IMR-90 (cell line): ENCODE measurements at regions not wholly inside any gene's neighbourhood (a gene's known extent, or its start where the extent isn't known, plus 50 kb on each side); places are given as distances from the start of the nearest gene placed in this dataset.

Experiments used
- ATAC-seq: fragments of 200-7000 bp; cut with Tn5 transposase; 2 replicates; pipeline ENCODE4 v1.9.1; 2020; ENCODE audit warnings: low read depth, mild to moderate bottlenecking, moderate library complexity
- BruUV-seq: library from RNA; stranded (reverse); fragments of 400-500 nt; replicated peaks from 2 replicates; lab custom pipeline; 2021; lab: Mats Ljungman, UMichigan
- CTCF ChIA-PET: fragments of 300-600 bp; formaldehyde crosslinking; extraction: SDS; loops from one replicate; lab custom pipeline; 2021; ENCODE audit warnings: antibody characterized with exemption; lab: Yijun Ruan, JAX
- POLR2A ChIA-PET: fragments of 300-600 bp; sonication (Branson Sonifier 250); formaldehyde crosslinking; loops from one replicate; lab custom pipeline; 2022; ENCODE audit warnings: antibody characterized with exemption; ENCODE audit not compliant: unreplicated experiment; lab: Charles Lee
- DNase-seq: peaks from one replicate; pipeline ENCODE4 v3.0.0; 2013
- H2AFZ ChIP-seq: replicated peaks from 2 replicates; pipeline ENCODE3; 2013; ENCODE audit warnings: low read length, mild to moderate bottlenecking; ENCODE audit not compliant: poor library complexity
- H2AK5ac ChIP-seq: 2 replicates; pipeline ENCODE4 v1.6.1; 2013; ENCODE audit warnings: low read depth, low read length, inconsistent platforms
- H2AK9ac ChIP-seq: replicated peaks from 2 replicates; pipeline ENCODE3; 2013; ENCODE audit warnings: mild to moderate bottlenecking, low read depth, low read length, moderate library complexity; ENCODE audit not compliant: poor library complexity
- H2BK120ac ChIP-seq: 2 replicates; pipeline ENCODE4 v1.6.1; 2013; ENCODE audit warnings: low read depth, low read length, inconsistent platforms
- H2BK15ac ChIP-seq: 3 replicates; pipeline ENCODE4 v1.6.1; 2013; ENCODE audit warnings: low read depth, low read length, inconsistent platforms
- H2BK20ac ChIP-seq: 2 replicates; pipeline ENCODE4 v1.6.1; 2013; ENCODE audit warnings: low read depth, mild to moderate bottlenecking, inconsistent platforms, low read length, moderate library complexity
- H2BK5ac ChIP-seq: 2 replicates; pipeline ENCODE4 v1.6.1; 2013; ENCODE audit warnings: mild to moderate bottlenecking, low read depth, low read length, inconsistent platforms; ENCODE audit not compliant: poor library complexity, severe bottlenecking
- H3K14ac ChIP-seq: replicated peaks from 2 replicates; pipeline ENCODE4 v1.6.1; 2013; ENCODE audit warnings: low read depth, low read length, inconsistent platforms
- H3K18ac ChIP-seq: 2 replicates; pipeline ENCODE4 v1.6.1; 2013; ENCODE audit warnings: low read depth, low read length, control low read depth
- H3K23ac ChIP-seq: 2 replicates; pipeline ENCODE4 v1.6.1; 2013; ENCODE audit warnings: low read depth, low read length, inconsistent platforms
- H3K27ac ChIP-seq: 2 replicates; pipeline ENCODE4 v1.5.1; 2013; ENCODE audit warnings: mild to moderate bottlenecking, control low read depth, low read length; ENCODE audit not compliant: insufficient read depth
- H3K27me3 ChIP-seq: 2 replicates; pipeline ENCODE4 v1.6.1; 2013; ENCODE audit warnings: low read length; ENCODE audit not compliant: control insufficient read depth, insufficient read depth
- H3K36me3 ChIP-seq: 2 replicates; pipeline ENCODE4 v1.6.1; 2013; ENCODE audit warnings: low read length, mixed read lengths; ENCODE audit not compliant: control insufficient read depth, insufficient read depth
- H3K4ac ChIP-seq: 2 replicates; pipeline ENCODE4 v1.6.1; 2013; ENCODE audit warnings: low read depth, low read length, inconsistent platforms
- H3K4me1 ChIP-seq: 2 replicates; pipeline ENCODE4 v1.6.1; 2013; ENCODE audit warnings: low read length, mixed read lengths; ENCODE audit not compliant: control insufficient read depth, insufficient read depth
- H3K4me2 ChIP-seq: 2 replicates; pipeline ENCODE4 v1.6.1; 2013; ENCODE audit warnings: low read depth, mild to moderate bottlenecking, control low read depth, low read length, moderate library complexity
- H3K4me3 ChIP-seq: 2 replicates; pipeline ENCODE4 v1.5.1; 2013; ENCODE audit warnings: low read depth, mild to moderate bottlenecking, control low read depth, low read length, moderate library complexity; ENCODE audit not compliant: insufficient read depth
- H3K56ac ChIP-seq: 2 replicates; pipeline ENCODE4 v1.6.1; 2013; ENCODE audit warnings: low read length, inconsistent platforms; ENCODE audit not compliant: insufficient read depth; ENCODE audit errors: extremely low read depth
- H3K79me1 ChIP-seq, 2 experiments: 2 replicates each; pipeline ENCODE4 v1.6.1; 2013; ENCODE audit warnings: low read length in 2 of 2, inconsistent platforms in 1 of 2, low read depth in 1 of 2
- H3K9ac ChIP-seq: 2 replicates; pipeline ENCODE4 v1.6.1; 2013; ENCODE audit warnings: low read depth, low read length, control low read depth
- H3K9me1 ChIP-seq: 2 replicates; pipeline ENCODE4 v1.6.1; 2013; ENCODE audit warnings: low read length, inconsistent platforms; ENCODE audit not compliant: insufficient read depth
- H3K9me3 ChIP-seq: 2 replicates; pipeline ENCODE4 v1.6.1; 2013; ENCODE audit warnings: low read length; ENCODE audit not compliant: control insufficient read depth, insufficient read depth
- H4K20me1 ChIP-seq: 2 replicates; pipeline ENCODE4 v1.6.1; 2013; ENCODE audit warnings: low read length, inconsistent platforms; ENCODE audit not compliant: insufficient read depth
- H4K5ac ChIP-seq: 2 replicates; pipeline ENCODE4 v1.6.1; 2013; ENCODE audit warnings: mild to moderate bottlenecking, low read depth, low read length, control low read depth
- H4K8ac ChIP-seq, 2 experiments: 2 replicates each; pipeline ENCODE4 v1.6.1; 2013; ENCODE audit warnings: low read depth in 2 of 2, low read length in 2 of 2, control low read depth in 1 of 2, inconsistent platforms in 1 of 2
- H4K91ac ChIP-seq: 2 replicates; pipeline ENCODE4 v1.6.1; 2013; ENCODE audit warnings: low read depth, low read length, inconsistent platforms; ENCODE audit not compliant: insufficient read depth
- CEBPB ChIP-seq: IDR thresholded peaks from 2 replicates; pipeline ENCODE4 v1.6.1; 2012; ENCODE audit warnings: low read depth, low read length, improper control_type of control experiment
- FOS ChIP-seq: fragments of 150-350 bp; IDR thresholded peaks from 2 replicates; pipeline ENCODE4 v1.6.1; 2016; ENCODE audit warnings: low read depth, low read length
- MAZ ChIP-seq: IDR thresholded peaks from 2 replicates; pipeline ENCODE4 v1.6.1; 2012; ENCODE audit warnings: low read depth, mild to moderate bottlenecking, low read length, improper control_type of control experiment, moderate library complexity, borderline replicate concordance
- POLR2A ChIP-seq: IDR thresholded peaks from 2 replicates; pipeline ENCODE4 v1.6.1; 2012; ENCODE audit warnings: mild to moderate bottlenecking, low read depth, low read length
- RCOR1 ChIP-seq: IDR thresholded peaks from 2 replicates; pipeline ENCODE4 v1.6.1; 2012; ENCODE audit warnings: mild to moderate bottlenecking, low read length, improper control_type of control experiment; ENCODE audit not compliant: insufficient replicate concordance
- SMC3 ChIP-seq: fragments of 150-350 bp; IDR thresholded peaks from 2 replicates; pipeline ENCODE4 v1.6.1; 2016; ENCODE audit warnings: low read depth, mild to moderate bottlenecking, antibody characterized with exemption, low read length, moderate library complexity
- USF2 ChIP-seq: fragments of 150-350 bp; IDR thresholded peaks from 2 replicates; pipeline ENCODE4 v1.6.1; 2017; ENCODE audit warnings: mild to moderate bottlenecking, antibody characterized with exemption, low read length, low read depth
- WGBS, 2 experiments: methylation state at CpG; one replicate each; pipeline versions ENCODE4 v1.1.5 to v1.1.7; 2013; ENCODE audit warnings: missing lambda C conversion rate in 2 of 2; ENCODE audit not compliant: insufficient read length in 1 of 2; ENCODE audit errors: extremely low coverage in 2 of 2; 5-methylcytosine and 5-hydroxymethylcytosine counted together
- dilution Hi-C: fragments of 300-500 bp; cut with HindIII; formaldehyde crosslinking; loops from one replicate; pipeline ENCODE4 v1.14.3; 2018; ENCODE audit warnings: low sequenced_read_pairs; ENCODE audit not compliant: unreplicated experiment
- in situ Hi-C: fragments of 300-500 bp; cut with MboI; formaldehyde crosslinking; loops from 3 replicates; pipeline ENCODE4 v1.14.3; 2019; ENCODE audit warnings: low sequenced_read_pairs, inconsistent platforms, mixed read lengths
- intact Hi-C: fragments of 100-400 bp; cut with micrococcal nuclease; formaldehyde crosslinking; loops from 2 replicates; pipeline ENCODE4 v1.10.0; 2022

- POLR2A ChIA-PET: no interaction called here
These were observed 570.0 kb upstream of the GCFC2 start for GRCh38 chr2:76280686-76281085.

More at GRCh38 chr2:76280686-76281085, 570.0 kb upstream of the GCFC2 start:
- no peak overlapping the region for H3K4me2 ChIP-seq
- no peaks in the 10 kb centered on the region for H3K9me3 ChIP-seq
- CTCF ChIA-PET: no interaction called here
- no peak overlapping the region for H2BK20ac ChIP-seq
- no peak overlapping the region for H3K27ac ChIP-seq
- no peak overlapping the region for H2BK120ac ChIP-seq
- no peak overlapping the region for H3K9ac ChIP-seq
- H3K23ac ChIP-seq: no peak overlapping the region
- intact Hi-C loops (no loop called here), dilution Hi-C loops (no loop called here), in situ Hi-C loops (no loop called here)
- TF ChIP-seq FOS: no peak
- no peak for TF ChIP-seq CEBPB
- TF ChIP-seq USF2: no peak
- no peak for TF ChIP-seq SMC3
- no peak for TF ChIP-seq RCOR1
- no peak for TF ChIP-seq POLR2A
- no peak for TF ChIP-seq MAZ
- H2AK5ac ChIP-seq: no peak overlapping the region
- no peaks in the 10 kb centered on the region for H3K36me3 ChIP-seq
- no peak overlapping the region for H2AFZ ChIP-seq
- no peaks in the 10 kb centered on the region for H3K9me1 ChIP-seq
- H4K8ac ChIP-seq: no peak overlapping the region
- no peak overlapping the region for H2BK15ac ChIP-seq
- H3K4me3 ChIP-seq: no peak overlapping the region
- no peaks in the 10 kb centered on the region for H3K4me1 ChIP-seq
- ATAC-seq (no peak), DNase-seq (no peak)
- WGBS, 2 experiments: no CpG with 5 or more reads among the region's 2 CpGs
- H3K14ac ChIP-seq: no peak overlapping the region
- no peak overlapping the region for H3K4ac ChIP-seq
- H3K27me3 ChIP-seq: no peaks in the 10 kb centered on the region
- no peaks in the 10 kb centered on the region for H3K79me1 ChIP-seq
- no TSS peak for BruUV-seq
- H4K20me1 ChIP-seq: no peaks in the 10 kb centered on the region
- H3K18ac ChIP-seq: no peak overlapping the region
- no peak overlapping the region for H4K5ac ChIP-seq
- no peak overlapping the region for H4K91ac ChIP-seq
- no peak overlapping the region for H3K56ac ChIP-seq
- H2BK5ac ChIP-seq: no peak overlapping the region
- no peak overlapping the region for H2AK9ac ChIP-seq
